HL-60 (cell line): ENCODE measurements at regions not wholly inside any gene's neighbourhood (a gene's known extent, or its start where the extent isn't known, plus 50 kb on each side); places are given as distances from the start of the nearest gene placed in this dataset.

ENCODE experiments used
- DNase-seq, 2 experiments: peaks; one replicate each; pipeline ENCODE4 v3.0.0-alpha.2; 2010 to 2020; ENCODE audit warnings: low read depth in 1 of 2, low spot score in 1 of 2
- H3K27ac ChIP-seq: fragments of 250-450 bp; sonication (Bioruptor Pico); replicated peaks from 2 replicates; pipeline ENCODE4 v1.5.1; 2020; ENCODE audit warnings: mild to moderate bottlenecking, moderate library complexity
- H3K27me3 ChIP-seq: fragments of 250-450 bp; sonication (Bioruptor Pico); 2 replicates; pipeline ENCODE4 v1.5.1; 2021; ENCODE audit warnings: mild to moderate bottlenecking, moderate library complexity; ENCODE audit not compliant: insufficient read depth, poor library complexity, severe bottlenecking
- H3K4me3 ChIP-seq: replicated peaks from 2 replicates; pipeline ENCODE4 v1.5.1; 2011; ENCODE audit warnings: mild to moderate bottlenecking, control low read depth, low read length; ENCODE audit not compliant: insufficient read depth
- CTCF ChIP-seq: IDR thresholded peaks from one replicate; pipeline ENCODE4 v1.5.1; 2011; ENCODE audit warnings: low read length, control low read depth, inconsistent platforms; ENCODE audit not compliant: insufficient read depth
- GABPA ChIP-seq: IDR thresholded peaks from 2 replicates; pipeline ENCODE4 v1.6.1; 2012; ENCODE audit warnings: low read depth
- POLR2AphosphoS5 ChIP-seq: IDR thresholded peaks from 2 replicates; pipeline ENCODE4 v1.6.1; 2012; ENCODE audit warnings: low read depth
- SPI1 ChIP-seq: IDR thresholded peaks from 2 replicates; pipeline ENCODE4 v1.6.1; 2012; ENCODE audit warnings: low read depth, mild to moderate bottlenecking, borderline replicate concordance
- TF ChIP-seq, protein P1 (sequence below): IDR thresholded peaks from 2 replicates; pipeline ENCODE4 v1.6.1; 2012; ENCODE audit warnings: low read depth; ENCODE audit not compliant: insufficient replicate concordance

DNA sequence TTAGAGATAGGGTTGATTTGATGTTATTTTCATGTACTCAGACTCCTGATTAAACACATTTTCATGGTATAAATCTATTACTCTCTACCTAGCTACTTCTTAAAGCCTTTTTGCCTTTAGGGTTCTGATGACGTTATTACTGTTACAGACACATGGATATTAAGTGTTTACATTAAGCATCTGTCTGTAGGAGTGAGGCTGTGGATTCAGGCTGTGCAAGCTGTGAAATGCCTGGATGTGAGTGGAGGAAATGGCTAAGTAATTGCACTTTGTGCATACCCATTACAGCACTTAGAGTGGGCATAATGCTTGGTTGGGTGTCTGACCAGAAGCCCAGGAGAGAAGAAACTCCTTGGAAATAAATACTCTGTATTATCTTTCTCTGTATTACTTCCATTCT lies 186.8 kb downstream of the SNX18 start:
- Histone ChIP-seq H3K27ac (no peak overlapping the region), H3K4me3 (no peak overlapping the region), H3K27me3 (no peaks in the 10 kb centered on the region)
- TF ChIP-seq SPI1 = no peak
- no peak for DNase-seq

DNA sequence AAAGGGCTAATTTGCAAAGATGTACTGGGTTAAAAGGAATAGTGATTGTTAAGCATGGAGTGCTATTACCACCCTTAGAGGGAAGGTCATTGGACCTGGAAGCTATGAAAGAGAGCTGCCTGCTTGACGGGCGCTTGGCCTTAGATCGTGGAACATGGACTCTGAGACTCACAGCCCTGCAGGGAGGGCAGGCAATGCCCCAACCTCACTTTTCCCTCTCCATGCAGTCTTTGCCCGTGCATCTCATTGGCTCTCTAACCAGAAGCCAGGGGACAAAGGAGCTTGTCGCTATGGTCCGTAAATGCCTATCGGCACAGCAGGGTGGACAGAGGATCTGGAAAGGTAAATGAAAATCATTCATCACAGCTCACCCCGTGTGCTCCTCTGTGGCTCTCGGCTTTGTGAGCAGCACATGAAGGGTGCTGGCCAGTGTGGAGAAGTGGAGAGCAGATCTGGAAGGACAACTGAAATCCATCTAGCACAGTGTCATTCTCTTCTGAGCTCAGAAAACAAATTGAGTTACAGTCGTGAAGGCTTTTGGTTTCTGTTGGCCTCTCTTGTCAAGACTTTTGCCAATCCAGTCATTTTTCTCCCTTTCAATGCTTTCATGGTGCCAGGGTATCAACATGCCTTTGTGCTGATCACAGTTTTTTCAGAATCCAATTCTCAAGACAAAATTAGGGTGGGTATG lies 186.2 kb downstream of the SNX18 start:
- Histone ChIP-seq H3K27me3 (no peaks in the 10 kb centered on the region), H3K4me3 (no peak overlapping the region), H3K27ac (no peak overlapping the region)
- DNase-seq = no peak
- no peak for TF ChIP-seq SPI1
- TF ChIP-seq GABPA = no peak
- TF ChIP-seq, protein P1, sequence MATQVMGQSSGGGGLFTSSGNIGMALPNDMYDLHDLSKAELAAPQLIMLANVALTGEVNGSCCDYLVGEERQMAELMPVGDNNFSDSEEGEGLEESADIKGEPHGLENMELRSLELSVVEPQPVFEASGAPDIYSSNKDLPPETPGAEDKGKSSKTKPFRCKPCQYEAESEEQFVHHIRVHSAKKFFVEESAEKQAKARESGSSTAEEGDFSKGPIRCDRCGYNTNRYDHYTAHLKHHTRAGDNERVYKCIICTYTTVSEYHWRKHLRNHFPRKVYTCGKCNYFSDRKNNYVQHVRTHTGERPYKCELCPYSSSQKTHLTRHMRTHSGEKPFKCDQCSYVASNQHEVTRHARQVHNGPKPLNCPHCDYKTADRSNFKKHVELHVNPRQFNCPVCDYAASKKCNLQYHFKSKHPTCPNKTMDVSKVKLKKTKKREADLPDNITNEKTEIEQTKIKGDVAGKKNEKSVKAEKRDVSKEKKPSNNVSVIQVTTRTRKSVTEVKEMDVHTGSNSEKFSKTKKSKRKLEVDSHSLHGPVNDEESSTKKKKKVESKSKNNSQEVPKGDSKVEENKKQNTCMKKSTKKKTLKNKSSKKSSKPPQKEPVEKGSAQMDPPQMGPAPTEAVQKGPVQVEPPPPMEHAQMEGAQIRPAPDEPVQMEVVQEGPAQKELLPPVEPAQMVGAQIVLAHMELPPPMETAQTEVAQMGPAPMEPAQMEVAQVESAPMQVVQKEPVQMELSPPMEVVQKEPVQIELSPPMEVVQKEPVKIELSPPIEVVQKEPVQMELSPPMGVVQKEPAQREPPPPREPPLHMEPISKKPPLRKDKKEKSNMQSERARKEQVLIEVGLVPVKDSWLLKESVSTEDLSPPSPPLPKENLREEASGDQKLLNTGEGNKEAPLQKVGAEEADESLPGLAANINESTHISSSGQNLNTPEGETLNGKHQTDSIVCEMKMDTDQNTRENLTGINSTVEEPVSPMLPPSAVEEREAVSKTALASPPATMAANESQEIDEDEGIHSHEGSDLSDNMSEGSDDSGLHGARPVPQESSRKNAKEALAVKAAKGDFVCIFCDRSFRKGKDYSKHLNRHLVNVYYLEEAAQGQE = no peak
- TF ChIP-seq POLR2AphosphoS5 = no peak
- TF ChIP-seq CTCF = no peak

DNA sequence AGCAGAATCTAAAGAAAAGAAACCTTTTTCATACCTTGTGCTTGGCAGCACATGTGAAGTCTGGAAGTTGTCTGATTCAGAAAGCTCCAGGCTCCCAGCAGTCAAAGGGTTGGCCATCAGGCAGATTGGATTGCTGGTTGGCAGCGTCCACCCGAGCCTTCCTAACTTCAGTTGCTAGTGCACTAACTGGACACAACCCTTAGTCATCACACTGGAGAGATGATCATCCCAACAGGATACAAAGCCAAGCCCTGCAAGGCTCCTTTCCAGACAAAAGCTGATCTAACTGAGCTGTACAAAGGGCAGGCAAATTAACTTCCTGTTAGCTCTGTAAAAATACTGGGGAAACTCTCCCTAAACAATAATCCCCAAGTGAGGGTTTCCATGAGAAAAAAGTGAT lies 185.6 kb downstream of the SNX18 start:
- Histone ChIP-seq H3K4me3 (no peak overlapping the region), H3K27me3 (no peaks in the 10 kb centered on the region), H3K27ac (no peak overlapping the region)
- TF ChIP-seq CTCF (no peak), POLR2AphosphoS5 (no peak), GABPA (no peak), SPI1 (no peak)
- TF ChIP-seq, protein P1 = no peak
- DNase-seq = no peak

DNA sequence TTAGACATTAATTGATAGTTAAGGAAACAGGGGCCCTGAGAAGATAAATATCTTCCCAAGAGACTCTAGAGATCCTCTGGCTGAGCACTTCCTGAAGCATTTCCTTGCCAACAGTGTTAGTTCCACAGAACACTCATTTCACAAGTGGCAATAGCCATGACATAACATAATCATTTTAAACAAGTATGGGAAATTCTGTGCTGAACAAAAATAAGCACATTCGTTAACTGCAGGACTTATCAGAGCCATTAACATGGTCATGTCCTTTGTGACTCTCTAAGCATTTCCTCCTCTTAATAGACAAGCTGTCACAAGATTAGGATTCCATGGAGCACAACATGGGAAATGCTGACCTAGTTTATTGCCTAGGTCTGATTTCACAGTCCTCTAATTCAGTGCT lies 184.9 kb downstream of the SNX18 start:
- H3K27ac ChIP-seq = no peak overlapping the region
- DNase-seq = no peak
- no peaks in the 10 kb centered on the region for H3K27me3 ChIP-seq
- no peak overlapping the region for H3K4me3 ChIP-seq
- no peak for TF ChIP-seq POLR2AphosphoS5
- TF ChIP-seq, protein P1 = no peak
- TF ChIP-seq GABPA = no peak
- TF ChIP-seq SPI1 = no peak
- TF ChIP-seq CTCF = no peak
